Stimulated activated CD4-positive, alpha-beta T cell treated with anti-CD3 and anti-CD28 coated beads, Interleukin-2, amount 100 ng/mL, for 4 hours (primary cell): ENCODE measurements at regions not wholly inside any gene's neighbourhood (a gene's known extent, or its start where the extent isn't known, plus 50 kb on each side); places are given as distances from the start of the nearest gene placed in this dataset.

Experiments
- DNase-seq: peaks from one replicate; pipeline ENCODE4 v3.0.0-alpha.2; 2020; ENCODE audit warnings: low read depth

- no peak for DNase-seq
Observed at GRCh38 chr19:29323440-29324290, 110.7 kb upstream of the UQCRFS1 start.

- DNase-seq: no peak
Observed at GRCh38 chr19:29324291-29324680, 111.3 kb upstream of the UQCRFS1 start.

- no peak for DNase-seq
Observed at GRCh38 chr19:29324717-29325116, 111.8 kb upstream of the UQCRFS1 start.

GRCh38 chr19:29325241-29325975, 112.5 kb upstream of the UQCRFS1 start:
- no peak for DNase-seq

- no peak for DNase-seq
Observed at GRCh38 chr19:29326351-29326750, 113.4 kb upstream of the UQCRFS1 start.

GRCh38 chr19:29326849-29327840, 114.2 kb upstream of the UQCRFS1 start:
- DNase-seq: no peak

GRCh38 chr19:29328586-29328985, 115.6 kb upstream of the UQCRFS1 start:
- no peak for DNase-seq

- no peak for DNase-seq
Observed at GRCh38 chr19:29329460-29330134, 116.6 kb upstream of the UQCRFS1 start.

GRCh38 chr19:29336425-29336824, 123.5 kb upstream of the UQCRFS1 start:
- no peak for DNase-seq

GRCh38 chr19:29337029-29337428, 124.1 kb upstream of the UQCRFS1 start:
- no peak for DNase-seq

- DNase-seq: no peak
Observed at GRCh38 chr19:29338480-29338879, 125.5 kb upstream of the UQCRFS1 start.

- DNase-seq: no peak
Observed at GRCh38 chr19:29342721-29343120, 129.8 kb upstream of the UQCRFS1 start.

GRCh38 chr19:29364224-29364726, 151.3 kb upstream of the UQCRFS1 start:
- DNase-seq: no peak

- DNase-seq: no peak
Observed at GRCh38 chr19:29364999-29365398, 152.0 kb upstream of the UQCRFS1 start.

GRCh38 chr19:29365836-29366417, 153.0 kb upstream of the UQCRFS1 start:
- no peak for DNase-seq

GRCh38 chr19:29366757-29367156, 153.8 kb upstream of the UQCRFS1 start:
- no peak for DNase-seq

GRCh38 chr19:29367791-29368222, 154.9 kb upstream of the UQCRFS1 start:
- no peak for DNase-seq

- no peak for DNase-seq
Observed at GRCh38 chr19:29370276-29370675, 155.5 kb upstream of the VSTM2B start.

- DNase-seq: no peak
Observed at GRCh38 chr19:29371251-29372090, 154.3 kb upstream of the VSTM2B start.

GRCh38 chr19:29372091-29372415, 153.7 kb upstream of the VSTM2B start:
- DNase-seq: no peak
